ENCODE measurements at regions not wholly inside any gene's neighbourhood (a gene's known extent, or its start where the extent isn't known, plus 50 kb on each side); places are given as distances from the start of the nearest gene placed in this dataset.

DNA sequence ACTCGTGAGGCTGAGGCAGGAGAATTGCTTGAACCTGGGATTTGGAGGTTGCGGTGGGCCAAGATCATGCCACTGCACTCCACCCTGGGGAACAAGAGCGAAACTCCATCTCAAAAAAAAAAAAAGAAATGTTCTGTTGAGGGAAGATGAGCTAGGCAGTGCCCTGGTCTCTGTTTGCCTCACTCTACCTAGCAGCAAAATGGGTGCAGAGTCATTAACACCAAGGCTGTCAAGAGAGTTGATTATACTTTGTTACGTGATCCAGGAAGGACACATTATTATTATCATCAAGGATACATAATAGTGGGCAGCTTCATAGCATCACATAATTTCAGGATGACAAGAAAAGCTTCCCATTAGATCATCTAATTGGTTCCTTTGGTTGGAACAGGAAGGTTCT is 84.3 kb upstream of the MAP1LC3B2 start:
- TF ChIP-seq, protein P1, sequence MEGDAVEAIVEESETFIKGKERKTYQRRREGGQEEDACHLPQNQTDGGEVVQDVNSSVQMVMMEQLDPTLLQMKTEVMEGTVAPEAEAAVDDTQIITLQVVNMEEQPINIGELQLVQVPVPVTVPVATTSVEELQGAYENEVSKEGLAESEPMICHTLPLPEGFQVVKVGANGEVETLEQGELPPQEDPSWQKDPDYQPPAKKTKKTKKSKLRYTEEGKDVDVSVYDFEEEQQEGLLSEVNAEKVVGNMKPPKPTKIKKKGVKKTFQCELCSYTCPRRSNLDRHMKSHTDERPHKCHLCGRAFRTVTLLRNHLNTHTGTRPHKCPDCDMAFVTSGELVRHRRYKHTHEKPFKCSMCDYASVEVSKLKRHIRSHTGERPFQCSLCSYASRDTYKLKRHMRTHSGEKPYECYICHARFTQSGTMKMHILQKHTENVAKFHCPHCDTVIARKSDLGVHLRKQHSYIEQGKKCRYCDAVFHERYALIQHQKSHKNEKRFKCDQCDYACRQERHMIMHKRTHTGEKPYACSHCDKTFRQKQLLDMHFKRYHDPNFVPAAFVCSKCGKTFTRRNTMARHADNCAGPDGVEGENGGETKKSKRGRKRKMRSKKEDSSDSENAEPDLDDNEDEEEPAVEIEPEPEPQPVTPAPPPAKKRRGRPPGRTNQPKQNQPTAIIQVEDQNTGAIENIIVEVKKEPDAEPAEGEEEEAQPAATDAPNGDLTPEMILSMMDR (IDR thresholded peaks at IDR 0.05): no peak
- TF ChIP-seq POLR2A (IDR thresholded peaks at IDR 0.05): no peak
- H3K4me3 ChIP-seq: no peak overlapping the region
- H3K27ac ChIP-seq: no peak overlapping the region
- no peak for ATAC-seq
- no peaks in the 10 kb centered on the region for H3K27me3 ChIP-seq
- 76% methylated on average over 4 of the region's 4 CpGs for WGBS (ENCODE audit: insufficient coverage, low coverage, low lambda C conversion rate, missing lambda C conversion rate)
- no peak for DNase-seq
- intact Hi-C loops (cut with DNase I): no loop called here
- no peaks in the 10 kb centered on the region for H3K4me1 ChIP-seq
- H3K9me3 ChIP-seq: no peaks in the 10 kb centered on the region
- no peaks in the 10 kb centered on the region for H3K36me3 ChIP-seq

DNA sequence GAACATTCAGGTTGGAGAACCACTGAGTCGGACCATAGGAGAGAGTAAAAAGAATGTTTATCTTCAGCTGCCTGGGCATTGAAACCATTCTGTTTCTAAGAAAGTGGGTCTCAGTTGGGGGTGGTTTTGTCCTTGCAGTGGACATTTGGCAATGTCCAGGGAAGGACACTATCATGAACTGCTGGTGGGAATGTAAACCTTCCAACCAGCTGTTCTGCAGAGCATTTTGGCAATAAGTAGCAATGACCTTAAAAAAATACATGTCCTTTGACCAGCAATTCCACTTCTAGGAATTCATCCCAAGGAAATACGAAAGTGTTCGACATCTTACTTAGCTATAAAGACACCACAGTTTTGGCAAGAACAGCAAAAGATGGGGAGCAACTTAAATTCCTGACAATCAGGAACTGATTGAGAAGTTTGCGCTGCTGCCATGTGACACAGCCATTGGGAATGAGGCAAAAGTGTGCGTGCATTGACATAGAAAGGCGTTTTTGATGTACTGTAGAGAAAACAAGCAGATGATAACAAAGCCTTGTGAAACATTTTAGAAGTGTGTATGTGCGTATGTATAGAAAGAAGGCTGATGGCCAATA is 82.9 kb upstream of the MAP1LC3B2 start:
- intact Hi-C loops (cut with DNase I): no loop called here
- no peaks in the 10 kb centered on the region for H3K9me3 ChIP-seq

DNA sequence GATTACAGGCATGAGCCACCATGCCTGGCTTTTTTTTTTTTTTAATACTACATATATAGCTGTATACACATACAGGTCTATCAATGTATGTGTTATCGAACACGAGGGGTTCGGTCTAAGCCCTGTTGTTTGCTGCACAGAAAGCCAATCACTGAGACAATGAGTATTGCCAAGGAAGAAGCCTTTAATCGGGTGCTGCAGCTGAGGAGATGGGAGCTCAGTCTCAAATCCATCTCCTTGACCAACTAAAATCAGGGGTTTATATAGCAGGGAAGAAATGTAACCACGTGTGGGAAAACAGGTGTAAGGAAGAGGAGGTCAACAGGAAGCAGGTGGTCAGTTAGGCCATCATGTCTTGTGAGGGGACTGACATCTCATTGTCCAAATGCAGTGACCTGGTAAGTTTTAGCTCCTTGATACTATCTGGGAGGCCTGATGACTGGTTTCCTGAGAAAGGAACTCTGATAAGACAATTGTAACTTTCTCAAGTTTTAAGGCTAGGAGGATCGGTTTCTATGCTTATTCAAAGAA is 80.9 kb upstream of the MAP1LC3B2 start:
- intact Hi-C loops (cut with DNase I): no loop called here
- 70% methylated on average over 6 of the region's 6 CpGs for WGBS (ENCODE audit: insufficient coverage, low coverage, low lambda C conversion rate, missing lambda C conversion rate)
- H3K4me3 ChIP-seq: no peak overlapping the region
- H3K9me3 ChIP-seq: no peaks in the 10 kb centered on the region
- no peaks in the 10 kb centered on the region for H3K36me3 ChIP-seq
- no peaks in the 10 kb centered on the region for H3K27me3 ChIP-seq
- H3K27ac ChIP-seq: no peak overlapping the region
- DNase-seq (no peak), ATAC-seq (no peak)
- TF ChIP-seq, protein P1 (IDR thresholded peaks at IDR 0.05): no peak
- TF ChIP-seq POLR2A (IDR thresholded peaks at IDR 0.05): no peak
- H3K4me1 ChIP-seq: no peaks in the 10 kb centered on the region

More for the DNA sequence above, 82.9 kb upstream of the MAP1LC3B2 start:
- TF ChIP-seq, protein P1 (IDR thresholded peaks at IDR 0.05): no peak
- TF ChIP-seq POLR2A (IDR thresholded peaks at IDR 0.05): no peak
- H3K36me3 ChIP-seq: no peaks in the 10 kb centered on the region
- 81% methylated on average over 6 of the region's 7 CpGs for WGBS (ENCODE audit: insufficient coverage, low coverage, low lambda C conversion rate, missing lambda C conversion rate)
- no peak for DNase-seq
- H3K4me3 ChIP-seq: no peak overlapping the region
- H3K27me3 ChIP-seq: no peaks in the 10 kb centered on the region
- no peak overlapping the region for H3K27ac ChIP-seq
- ATAC-seq: no peak
- no peaks in the 10 kb centered on the region for H3K4me1 ChIP-seq

DNA sequence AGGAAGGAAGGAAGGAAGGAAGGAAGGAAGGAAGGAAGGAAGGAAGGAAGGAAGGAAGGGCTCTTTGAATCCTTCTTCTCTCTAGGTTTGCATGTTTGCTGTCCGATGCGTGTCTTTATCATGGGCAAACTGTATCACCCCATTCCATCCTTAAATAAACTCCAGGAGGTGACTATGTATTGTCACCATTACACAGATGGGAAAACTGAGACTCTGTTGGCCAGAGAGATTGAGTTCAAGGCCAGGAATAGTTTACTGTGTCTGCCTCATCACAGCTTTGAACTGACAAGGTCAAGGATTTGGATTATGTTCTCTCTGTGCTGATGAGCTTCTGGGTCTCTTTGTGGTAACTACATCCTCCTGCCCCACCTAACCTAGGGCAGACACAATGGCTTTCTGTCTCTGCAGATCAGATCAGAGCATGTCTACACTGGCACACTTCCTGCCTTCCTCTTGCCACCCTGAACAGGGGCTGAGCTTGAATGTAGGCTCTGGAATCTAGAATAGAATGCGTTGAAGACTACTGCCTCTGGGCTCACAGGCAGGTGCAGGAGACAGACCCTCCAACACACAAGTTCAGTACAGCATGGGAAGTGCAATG is 78.9 kb upstream of the MAP1LC3B2 start:
- H3K4me3 ChIP-seq: no peak overlapping the region
- no peaks in the 10 kb centered on the region for H3K36me3 ChIP-seq
- no peak overlapping the region for H3K27ac ChIP-seq
- TF ChIP-seq, protein P1 (IDR thresholded peaks at IDR 0.05): no peak
- no peak for TF ChIP-seq POLR2A (IDR thresholded peaks at IDR 0.05)
- intact Hi-C loops (cut with DNase I): no loop called here
- DNase-seq: no peak
- H3K9me3 ChIP-seq: no peaks in the 10 kb centered on the region
- no peaks in the 10 kb centered on the region for H3K4me1 ChIP-seq
- WGBS (ENCODE audit: insufficient coverage, low coverage, low lambda C conversion rate, missing lambda C conversion rate): 35% methylated on average over 2 of the region's 3 CpGs
- ATAC-seq: no peak
- H3K27me3 ChIP-seq: no peaks in the 10 kb centered on the region

Data from right lobe of liver (tissue), 6 donors.